HG02840 (cell line): ENCODE measurements at regions not wholly inside any gene's neighbourhood (a gene's known extent, or its start where the extent isn't known, plus 50 kb on each side); places are given as distances from the start of the nearest gene placed in this dataset.
"Not testable (repeated sequence)": the region's sequence is repeated elsewhere in the genome, so short reads cannot be mapped to it uniquely, and the experiment has no call there.

Source experiments
- ATAC-seq: cut with Tn5 transposase; IDR thresholded peaks from one replicate; pipeline ENCODE4 v1.9.1; 2021; ENCODE audit warnings: mild to moderate bottlenecking, moderate library complexity, moderate number of reproducible peaks; ENCODE audit not compliant: unreplicated experiment, low FRiP score

- no peak for ATAC-seq
Observed at GRCh38 chr6:164345806-164346496, 931.4 kb downstream of the QKI start.

- ATAC-seq = no peak
Observed at GRCh38 chr6:164345327-164345726, 930.8 kb downstream of the QKI start.

GRCh38 chr6:164344801-164345291 is 930.3 kb downstream of the QKI start:
- no peak for ATAC-seq

- not testable (repeated sequence) for ATAC-seq
Observed at GRCh38 chr6:164339442-164339841, 924.9 kb downstream of the QKI start.

- no peak for ATAC-seq
Observed at GRCh38 chr6:164337925-164338397, 923.4 kb downstream of the QKI start.

DNA sequence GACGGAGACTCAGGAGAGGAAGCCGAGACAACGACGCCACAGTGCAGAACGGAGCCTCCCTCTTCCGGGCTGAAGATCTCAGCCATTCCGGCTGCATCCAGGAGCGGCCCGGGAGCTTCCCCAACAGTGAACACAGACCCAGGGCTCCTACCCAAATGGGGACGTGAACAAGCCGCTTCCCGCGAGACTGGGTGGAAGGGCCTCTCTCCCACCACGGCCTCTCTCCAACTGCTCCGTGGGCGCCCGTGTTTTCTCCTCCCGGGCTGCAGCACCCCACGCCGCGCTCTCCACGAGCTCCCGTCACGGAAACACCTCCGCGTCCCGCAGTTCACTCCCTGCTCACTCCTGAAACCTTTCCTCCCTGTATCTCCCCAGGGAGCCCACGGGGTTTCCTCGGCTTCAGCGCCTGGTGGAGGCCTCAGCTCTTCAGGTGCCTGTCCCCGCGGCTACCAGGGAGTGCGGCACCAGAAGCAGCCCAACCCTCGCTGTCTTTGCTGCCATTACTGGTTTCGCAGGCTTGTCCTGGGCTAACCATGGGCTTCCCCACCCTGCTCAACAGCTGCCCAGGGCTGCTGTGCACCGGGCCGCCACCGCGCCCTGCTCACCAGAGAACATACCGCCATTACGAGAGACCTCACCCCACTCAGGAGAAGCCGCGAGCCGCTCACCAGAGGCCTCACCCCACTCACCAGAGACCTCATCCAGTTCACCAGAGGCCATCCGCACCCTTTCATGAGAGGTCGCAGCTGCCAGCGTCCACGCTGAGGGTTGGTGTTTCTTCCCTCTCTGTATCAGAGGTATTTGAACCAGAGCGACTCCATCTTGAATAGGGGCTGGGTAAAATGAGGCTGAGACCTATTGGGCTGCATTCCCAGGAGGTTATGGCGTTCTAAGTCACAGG is 922.8 kb downstream of the QKI start:
- no peak for ATAC-seq

- no peak for ATAC-seq
Observed at GRCh38 chr6:164336455-164336854, 921.9 kb downstream of the QKI start.

DNA sequence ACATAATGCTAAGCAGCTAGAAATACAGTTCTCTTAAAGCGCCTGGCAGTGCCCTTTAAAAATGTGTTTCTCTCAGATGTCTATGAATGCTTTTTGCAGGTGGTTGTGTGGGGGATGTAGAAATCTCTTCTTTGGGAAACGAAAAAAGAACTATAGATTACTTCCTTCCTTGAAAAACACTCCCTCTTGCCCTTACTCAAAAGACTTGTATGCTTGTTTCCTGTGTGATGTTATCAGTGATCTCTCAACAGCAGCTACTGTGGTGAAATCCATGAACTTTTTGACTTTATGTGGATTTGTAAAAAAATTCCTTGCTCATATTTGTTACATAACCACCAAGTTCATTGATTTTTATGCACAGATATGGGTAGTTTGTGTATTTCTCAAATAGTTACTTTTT is 916.5 kb downstream of the QKI start:
- ATAC-seq = no peak

GRCh38 chr6:164325168-164325567 is 910.6 kb downstream of the QKI start:
- no peak for ATAC-seq

DNA sequence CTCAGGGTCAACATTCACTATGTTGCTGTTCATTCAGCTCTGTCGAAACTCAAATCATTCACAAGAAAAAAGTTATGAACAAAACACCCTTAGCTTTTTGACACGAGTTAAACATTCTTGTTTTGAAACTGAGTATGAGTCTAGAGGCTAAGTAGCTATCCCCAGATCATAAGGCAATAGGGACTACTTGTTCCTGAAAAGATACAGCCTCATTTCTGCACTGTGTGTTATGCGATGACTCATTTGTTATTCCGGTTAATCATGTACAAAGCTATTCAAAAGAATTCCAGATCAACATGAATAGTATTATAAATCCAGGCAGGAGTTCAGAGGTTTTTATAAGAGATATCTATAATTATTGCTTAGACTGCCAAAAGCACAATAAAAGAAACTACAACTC is 908.0 kb downstream of the QKI start:
- ATAC-seq = no peak

GRCh38 chr6:164321297-164321696 is 906.8 kb downstream of the QKI start:
- ATAC-seq = no peak

- no peak for ATAC-seq
Observed at GRCh38 chr6:164315376-164315775, 900.9 kb downstream of the QKI start.

DNA sequence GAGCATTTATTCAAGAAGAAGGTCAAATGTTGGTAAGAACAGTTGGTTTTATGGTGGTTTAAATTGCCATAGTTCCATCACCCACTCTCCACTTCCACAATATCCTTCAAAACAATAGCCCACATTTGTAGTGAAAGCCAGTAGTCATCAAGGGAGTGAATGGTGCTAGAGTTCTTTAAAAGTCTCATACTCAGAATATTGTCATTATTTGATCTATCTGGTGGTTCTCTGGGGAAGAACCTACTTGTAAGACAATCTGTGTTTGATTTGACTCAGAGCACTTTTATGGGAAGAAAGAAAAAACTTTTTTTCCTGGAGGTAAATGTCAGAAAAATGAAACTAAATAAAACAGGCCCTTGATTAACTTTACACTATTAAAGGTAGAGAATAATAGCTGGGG is 893.8 kb downstream of the QKI start:
- ATAC-seq = no peak

DNA sequence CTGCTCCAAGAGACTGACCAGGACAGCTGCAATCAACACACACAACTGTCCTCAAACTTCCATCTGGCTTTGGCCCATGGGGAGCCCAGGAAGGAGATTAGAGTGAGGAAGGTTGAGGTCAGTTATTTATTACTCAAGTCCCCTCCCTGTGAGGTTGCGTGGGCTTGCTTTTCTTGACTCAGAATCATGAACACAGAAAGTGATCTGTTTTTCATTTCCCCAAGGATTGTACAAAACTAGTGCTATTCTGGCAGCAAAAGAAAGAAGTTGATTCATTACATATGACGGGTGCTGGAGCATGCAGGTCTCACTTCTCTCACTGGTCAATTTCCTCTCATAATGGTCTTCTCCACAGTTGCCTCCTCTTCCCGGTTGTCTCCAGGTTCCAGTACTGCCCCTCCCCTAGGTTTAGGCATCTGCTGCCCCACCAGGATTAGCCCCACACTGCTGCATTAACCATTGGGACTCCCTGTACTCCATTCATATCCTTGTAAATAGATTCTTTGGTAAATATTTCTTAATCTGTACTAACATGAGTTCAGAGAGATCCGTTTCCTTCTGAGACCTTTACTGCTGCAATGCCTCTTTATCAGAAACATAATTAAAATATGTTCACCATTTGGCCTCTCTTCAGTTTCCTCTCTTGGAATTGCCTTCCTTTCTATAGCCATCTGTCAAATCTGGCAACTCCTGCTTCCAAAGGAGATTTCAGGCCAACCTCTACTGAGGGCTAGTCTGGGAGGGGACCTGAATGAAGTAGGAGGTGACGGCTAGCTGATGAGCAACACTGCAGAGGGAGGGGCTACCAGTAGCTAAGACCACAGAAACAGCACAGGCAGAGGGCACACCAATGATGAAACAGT is 888.8 kb downstream of the QKI start:
- no peak for ATAC-seq

GRCh38 chr6:164296411-164296810 is 881.9 kb downstream of the QKI start:
- ATAC-seq = no peak

DNA sequence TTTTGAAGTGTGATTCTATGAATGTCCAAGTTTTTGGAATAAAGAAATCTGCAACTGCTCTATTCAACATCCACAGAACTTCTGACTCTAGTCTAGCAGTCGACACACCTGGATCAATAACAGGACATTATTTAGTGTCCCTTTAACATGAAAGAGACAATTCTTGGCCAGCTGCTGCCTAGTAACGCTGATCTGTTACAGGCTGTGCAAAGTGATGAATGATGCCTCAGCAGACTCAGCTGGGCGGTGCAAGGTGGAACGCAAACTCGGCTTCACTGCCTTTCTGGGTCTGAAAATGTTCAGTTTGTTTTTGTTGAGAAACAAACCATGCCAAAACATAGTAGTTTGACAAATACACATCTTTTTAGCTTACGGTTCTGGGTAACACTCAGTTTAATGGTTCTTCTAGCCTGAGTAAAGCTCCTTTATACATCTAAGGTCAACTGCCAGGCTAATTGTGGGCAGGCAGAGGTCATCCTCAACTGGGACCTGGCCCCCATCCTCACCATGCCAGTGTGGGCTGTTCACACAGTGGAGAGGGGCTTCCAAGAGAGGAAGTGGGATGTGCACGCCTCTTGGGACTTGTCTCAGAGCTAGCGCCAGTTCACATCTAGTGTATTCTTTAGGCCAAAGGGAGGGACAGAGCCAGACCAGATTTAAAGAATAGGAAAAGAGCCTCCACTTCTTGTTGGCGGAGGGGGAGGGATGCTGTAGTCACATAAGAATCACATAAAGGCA is 879.7 kb downstream of the QKI start:
- ATAC-seq = no peak

DNA sequence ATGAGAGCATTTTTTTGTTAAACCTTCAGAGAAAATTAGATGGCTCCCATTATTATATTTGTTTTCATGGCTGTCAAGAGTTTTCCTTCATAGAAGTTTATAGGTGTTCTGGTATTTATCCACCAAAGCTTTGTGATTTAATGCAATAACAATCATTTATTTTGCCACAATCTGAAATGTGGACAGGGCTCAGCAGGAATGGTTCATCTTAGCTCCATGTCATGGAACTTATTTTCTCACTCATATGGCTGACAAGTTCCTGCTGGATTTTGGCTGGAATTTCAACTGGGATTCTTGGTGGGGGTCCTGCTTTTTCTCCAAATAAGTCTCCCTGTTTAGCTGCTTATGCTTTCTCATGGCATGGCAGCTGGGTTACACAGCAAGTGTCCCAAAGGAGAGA is 876.7 kb downstream of the QKI start:
- no peak for ATAC-seq

- ATAC-seq = no peak
Observed at GRCh38 chr6:164290101-164290500, 875.6 kb downstream of the QKI start.

- no peak for ATAC-seq
Observed at GRCh38 chr6:164286011-164286410, 871.5 kb downstream of the QKI start.

- ATAC-seq = no peak
Observed at GRCh38 chr6:164283574-164283973, 869.1 kb downstream of the QKI start.
